PC-9 (cell line): ENCODE measurements at regions not wholly inside any gene's neighbourhood (a gene's known extent, or its start where the extent isn't known, plus 50 kb on each side); places are given as distances from the start of the nearest gene placed in this dataset.
A peak's percentile ranks its signal among the peaks of the same experiment; 100 is the strongest.

ENCODE experiments used
- BruUV-seq: library from RNA; stranded (reverse); fragments of 400-500 nt; replicated peaks from 2 replicates; lab custom pipeline; 2021; lab: Mats Ljungman, UMichigan
- CTCF ChIA-PET: fragments of 300-600 bp; sonication (Branson Sonifier 250); formaldehyde crosslinking; loops from one replicate; lab custom pipeline; 2022; ENCODE audit warnings: antibody characterized with exemption; lab: Charles Lee
- POLR2A ChIA-PET: fragments of 300-600 bp; sonication (Branson Sonifier 250); formaldehyde crosslinking; loops from one replicate; lab custom pipeline; 2022; ENCODE audit warnings: antibody characterized with exemption; ENCODE audit not compliant: unreplicated experiment; lab: Charles Lee
- DNase-seq, 2 experiments: peaks; one replicate each; pipeline versions ENCODE4 v3.0.0 to v3.0.0-alpha.2; 2015 to 2022; ENCODE audit warnings: mixed read lengths in 1 of 2
- H2AFZ ChIP-seq: fragments of 200-600 bp; sonication (generic); 2 replicates; pipeline ENCODE4 v1.8.1; 2017; ENCODE audit warnings: antibody characterized with exemption
- H3F3A ChIP-seq: fragments of 200-600 bp; sonication (generic); 2 replicates; pipeline ENCODE4 v1.8.1; 2017; ENCODE audit warnings: antibody characterized with exemption, mild to moderate bottlenecking, low read depth; ENCODE audit not compliant: insufficient read depth
- H3K27ac ChIP-seq: fragments of 200-600 bp; sonication (generic); 2 replicates; pipeline ENCODE4 v1.6.1; 2016; ENCODE audit warnings: mixed run types
- H3K27me3 ChIP-seq: fragments of 200-600 bp; sonication (generic); 2 replicates; pipeline ENCODE4 v1.6.1; 2016; ENCODE audit warnings: low read depth, mixed run types; ENCODE audit not compliant: insufficient read depth
- H3K36me3 ChIP-seq: fragments of 200-600 bp; sonication (generic); 2 replicates; pipeline ENCODE4 v1.6.1; 2016; ENCODE audit warnings: low read depth, mixed run types
- H3K4me1 ChIP-seq: fragments of 200-600 bp; sonication (generic); replicated peaks from 2 replicates; pipeline ENCODE4 v1.6.1; 2016; ENCODE audit warnings: mixed run types; ENCODE audit not compliant: insufficient read depth
- H3K4me2 ChIP-seq: fragments of 200-600 bp; sonication (generic); 2 replicates; pipeline ENCODE4 v1.6.1; 2017; ENCODE audit warnings: mixed run types
- H3K4me3 ChIP-seq: fragments of 200-600 bp; sonication (generic); 2 replicates; pipeline ENCODE4 v1.6.1; 2016; ENCODE audit warnings: mixed run types
- H3K79me2 ChIP-seq: fragments of 200-600 bp; sonication (generic); 2 replicates; pipeline ENCODE4 v1.6.1; 2017; ENCODE audit warnings: low read depth, mixed run types
- H3K9me2 ChIP-seq: fragments of 200-600 bp; sonication (generic); 2 replicates; pipeline ENCODE4 v1.8.1; 2017; ENCODE audit warnings: mild to moderate bottlenecking; ENCODE audit not compliant: insufficient read depth
- H3K9me3 ChIP-seq: fragments of 200-600 bp; sonication (generic); 2 replicates; pipeline ENCODE4 v1.8.1; 2016; ENCODE audit warnings: low read depth; ENCODE audit not compliant: insufficient read depth
- H4K20me1 ChIP-seq: fragments of 200-600 bp; sonication (generic); 2 replicates; pipeline ENCODE4 v1.8.1; 2017; ENCODE audit not compliant: insufficient read depth
- CTCF ChIP-seq: fragments of 200-600 bp; sonication (generic); conservative IDR thresholded peaks from 2 replicates; pipeline ENCODE4 v1.6.1; 2017; ENCODE audit warnings: mixed run types, antibody characterized with exemption, mild to moderate bottlenecking, moderate library complexity
- EZH2 ChIP-seq: fragments of 200-600 bp; sonication (generic); IDR thresholded peaks from 2 replicates; pipeline ENCODE4 v1.8.0; 2017; ENCODE audit warnings: antibody characterized with exemption, low read depth
- intact Hi-C: fragments of 100-400 bp; cut with micrococcal nuclease; formaldehyde crosslinking; loops from one replicate; pipeline ENCODE4 v1.10.0; 2022; ENCODE audit not compliant: unreplicated experiment

- intact Hi-C loops: no loop called here
- no peak overlapping the region for H3K4me3 ChIP-seq
- TF ChIP-seq CTCF: no peak
- TF ChIP-seq EZH2: no peak
Observed at GRCh38 chr5:106474066-106474465, 1196.7 kb downstream of the EFNA5 start.

GRCh38 chr5:106459541-106459940 lies 1211.2 kb downstream of the EFNA5 start:
- no peaks in the 10 kb centered on the region for H3K27me3 ChIP-seq
- H3K4me3 ChIP-seq: no peak overlapping the region
- TF ChIP-seq EZH2 (no peak), CTCF (no peak)
- no peaks in the 10 kb centered on the region for H4K20me1 ChIP-seq
- BruUV-seq: no TSS peak
- 0 out of 2 replicates have a peak, but pooled peaks cover 2% of the 10 kb centered on the region for H3K9me3 ChIP-seq
- ChIA-PET CTCF (no interaction called here), POLR2A (no interaction called here)
- intact Hi-C loops: no loop called here
- H3F3A ChIP-seq: 0 out of 2 replicates have a peak, but pooled peaks cover 5% of the 10 kb centered on the region
- no peaks in the 10 kb centered on the region; the same call in 1 of the 2 replicates for H3K9me2 ChIP-seq
- no peaks in the 10 kb centered on the region for H3K79me2 ChIP-seq
- no peak for DNase-seq
- H3K4me2 ChIP-seq: no peak overlapping the region
- no peak overlapping the region for H2AFZ ChIP-seq
- H3K27ac ChIP-seq: no peak overlapping the region
- no peaks in the 10 kb centered on the region for H3K36me3 ChIP-seq
- peaks cover 13% of the 10 kb centered on the region for H3K4me1 ChIP-seq

More at GRCh38 chr5:106474066-106474465, 1196.7 kb downstream of the EFNA5 start:
- H3K4me1 ChIP-seq: no peaks in the 10 kb centered on the region
- no peaks in the 10 kb centered on the region for H3K79me2 ChIP-seq
- H3K27ac ChIP-seq: no peak overlapping the region
- CTCF ChIA-PET: no interaction called here
- no peaks in the 10 kb centered on the region for H3K36me3 ChIP-seq
- H3K9me2 ChIP-seq: no peaks in the 10 kb centered on the region
- no peak overlapping the region for H2AFZ ChIP-seq
- no peaks in the 10 kb centered on the region for H3K27me3 ChIP-seq
- H3F3A ChIP-seq: no peaks in the 10 kb centered on the region
- H3K9me3 ChIP-seq: no peaks in the 10 kb centered on the region
- H3K4me2 ChIP-seq: no peak overlapping the region
- no peaks in the 10 kb centered on the region for H4K20me1 ChIP-seq
- no peak for DNase-seq
- POLR2A ChIA-PET: no interaction called here
- BruUV-seq: no TSS peak

GRCh38 chr5:106454651-106455415 lies 1215.9 kb downstream of the EFNA5 start:
- intact Hi-C loops: no loop called here
- Histone ChIP-seq H3K27me3 (no peaks in the 10 kb centered on the region), H3K27ac (peak overlapping the region; percentile 74), H3K4me3 (no peak overlapping the region), H3K9me3 (0 out of 2 replicates have a peak, but pooled peaks cover 5% of the 10 kb centered on the region), H3K36me3 (no peaks in the 10 kb centered on the region), H4K20me1 (no peaks in the 10 kb centered on the region), H3K9me2 (no peaks in the 10 kb centered on the region), H2AFZ (no peak overlapping the region), H3K4me1 (peaks cover 14% of the 10 kb centered on the region), H3F3A (0 out of 2 replicates have a peak, but pooled peaks cover 5% of the 10 kb centered on the region), H3K79me2 (no peaks in the 10 kb centered on the region), H3K4me2 (peak overlapping the region; percentile 17; the same call in 1 of the 2 replicates)
- CTCF ChIA-PET: interaction anchor here (0.6 to 1.2 kb wide), 2 partner anchors 185 to 1217 kb away, joined by 6 to 11 read pairs; no protein-coding TSS in a partner anchor
- POLR2A ChIA-PET: no interaction called here
- TF ChIP-seq EZH2 (no peak), CTCF (peak; percentile 66)
- peak; percentile 2 to 81 for DNase-seq
- no TSS peak for BruUV-seq
